ENCODE measurements at regions not wholly inside any gene's neighbourhood (a gene's known extent, or its start where the extent isn't known, plus 50 kb on each side); places are given as distances from the start of the nearest gene placed in this dataset.

DNA sequence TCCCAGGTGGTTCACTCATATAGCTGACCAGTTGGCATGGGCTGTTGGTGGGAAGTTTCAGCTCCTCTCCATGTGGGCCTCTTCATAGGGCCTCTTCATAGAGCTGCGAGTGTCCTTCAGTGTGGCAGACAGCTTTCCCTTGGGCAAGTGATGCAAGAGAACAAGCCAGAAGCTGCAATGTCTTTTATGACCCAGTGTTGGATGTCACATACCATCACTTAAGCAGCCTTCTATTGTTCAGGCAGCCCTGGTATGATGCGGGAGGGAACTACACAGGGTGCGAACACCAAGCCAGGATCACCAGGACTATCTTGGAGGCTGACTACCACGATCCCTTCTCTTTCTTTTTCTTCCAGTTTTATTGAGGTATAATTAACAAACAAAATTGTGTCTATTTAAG is 126.5 kb upstream of the ITGA6 start:
- no peak for TF ChIP-seq EZH2 (IDR thresholded peaks at IDR 0.05; ENCODE audit: borderline replicate concordance, low read depth, low read length, severe bottlenecking)
- TF ChIP-seq, protein P1, sequence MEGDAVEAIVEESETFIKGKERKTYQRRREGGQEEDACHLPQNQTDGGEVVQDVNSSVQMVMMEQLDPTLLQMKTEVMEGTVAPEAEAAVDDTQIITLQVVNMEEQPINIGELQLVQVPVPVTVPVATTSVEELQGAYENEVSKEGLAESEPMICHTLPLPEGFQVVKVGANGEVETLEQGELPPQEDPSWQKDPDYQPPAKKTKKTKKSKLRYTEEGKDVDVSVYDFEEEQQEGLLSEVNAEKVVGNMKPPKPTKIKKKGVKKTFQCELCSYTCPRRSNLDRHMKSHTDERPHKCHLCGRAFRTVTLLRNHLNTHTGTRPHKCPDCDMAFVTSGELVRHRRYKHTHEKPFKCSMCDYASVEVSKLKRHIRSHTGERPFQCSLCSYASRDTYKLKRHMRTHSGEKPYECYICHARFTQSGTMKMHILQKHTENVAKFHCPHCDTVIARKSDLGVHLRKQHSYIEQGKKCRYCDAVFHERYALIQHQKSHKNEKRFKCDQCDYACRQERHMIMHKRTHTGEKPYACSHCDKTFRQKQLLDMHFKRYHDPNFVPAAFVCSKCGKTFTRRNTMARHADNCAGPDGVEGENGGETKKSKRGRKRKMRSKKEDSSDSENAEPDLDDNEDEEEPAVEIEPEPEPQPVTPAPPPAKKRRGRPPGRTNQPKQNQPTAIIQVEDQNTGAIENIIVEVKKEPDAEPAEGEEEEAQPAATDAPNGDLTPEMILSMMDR (IDR thresholded peaks at IDR 0.05; ENCODE audit: borderline replicate concordance, extremely low read depth, low read length, poor library complexity, severe bottlenecking): no peak
